ENCODE measurements at regions not wholly inside any gene's neighbourhood (a gene's known extent, or its start where the extent isn't known, plus 50 kb on each side); places are given as distances from the start of the nearest gene placed in this dataset.

- TF ChIP-seq CTCF (IDR thresholded peaks at IDR 0.05; ENCODE audit: insufficient read depth, low read depth, low read length) (no peak), EZH2 (IDR thresholded peaks at IDR 0.05; ENCODE audit: insufficient read depth, low read length) (no peak)
Measured at GRCh38 chr2:15814946-15815345, 125.4 kb upstream of the MYCN start.

Data from astrocyte (in vitro differentiated cells and primary cell).